ENCODE measurements at regions not wholly inside any gene's neighbourhood (a gene's known extent, or its start where the extent isn't known, plus 50 kb on each side); places are given as distances from the start of the nearest gene placed in this dataset.
"Not testable (repeated sequence)": the region's sequence is repeated elsewhere in the genome, so short reads cannot be mapped to it uniquely, and the experiment has no call there.

DNA sequence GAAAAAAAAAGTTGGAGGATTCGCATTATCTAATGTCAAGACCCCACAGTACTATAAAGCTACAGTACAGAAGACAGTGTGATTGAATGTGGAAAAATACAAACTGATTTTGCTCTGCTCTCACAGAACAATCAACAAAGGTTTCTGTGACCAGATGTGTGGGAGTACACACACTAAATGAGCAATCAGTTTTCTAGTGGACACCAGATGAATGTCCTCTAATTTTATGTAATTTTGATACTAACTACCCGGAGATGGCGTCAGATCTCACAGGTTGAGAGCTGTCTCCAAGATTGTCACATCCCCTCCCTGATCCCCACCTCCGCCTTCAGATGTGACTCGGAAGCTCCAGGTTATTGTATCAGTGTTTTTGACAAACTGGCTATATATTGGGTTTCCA is 81.9 kb upstream of the HUWE1 start:
- TF ChIP-seq, protein P1, sequence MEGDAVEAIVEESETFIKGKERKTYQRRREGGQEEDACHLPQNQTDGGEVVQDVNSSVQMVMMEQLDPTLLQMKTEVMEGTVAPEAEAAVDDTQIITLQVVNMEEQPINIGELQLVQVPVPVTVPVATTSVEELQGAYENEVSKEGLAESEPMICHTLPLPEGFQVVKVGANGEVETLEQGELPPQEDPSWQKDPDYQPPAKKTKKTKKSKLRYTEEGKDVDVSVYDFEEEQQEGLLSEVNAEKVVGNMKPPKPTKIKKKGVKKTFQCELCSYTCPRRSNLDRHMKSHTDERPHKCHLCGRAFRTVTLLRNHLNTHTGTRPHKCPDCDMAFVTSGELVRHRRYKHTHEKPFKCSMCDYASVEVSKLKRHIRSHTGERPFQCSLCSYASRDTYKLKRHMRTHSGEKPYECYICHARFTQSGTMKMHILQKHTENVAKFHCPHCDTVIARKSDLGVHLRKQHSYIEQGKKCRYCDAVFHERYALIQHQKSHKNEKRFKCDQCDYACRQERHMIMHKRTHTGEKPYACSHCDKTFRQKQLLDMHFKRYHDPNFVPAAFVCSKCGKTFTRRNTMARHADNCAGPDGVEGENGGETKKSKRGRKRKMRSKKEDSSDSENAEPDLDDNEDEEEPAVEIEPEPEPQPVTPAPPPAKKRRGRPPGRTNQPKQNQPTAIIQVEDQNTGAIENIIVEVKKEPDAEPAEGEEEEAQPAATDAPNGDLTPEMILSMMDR (IDR thresholded peaks at IDR 0.05; ENCODE audit: unreplicated experiment in 3 of 3), result no peak
- Mint-ChIP-seq H3K36me3 (ENCODE audit: low read depth) (peaks cover 7% of the 10 kb centered on the region), H3K4me3 (no peak overlapping the region), H3K27ac (no peak overlapping the region), H3K4me1 (no peaks in the 10 kb centered on the region), H3K9me3 (peaks cover 18% of the 10 kb centered on the region), H3K27me3 (ENCODE audit: low read depth) (peaks cover 3% of the 10 kb centered on the region)

- Mint-ChIP-seq H3K36me3 (ENCODE audit: low read depth) (peaks cover 7% of the 10 kb centered on the region), H3K4me1 (no peaks in the 10 kb centered on the region), H3K27ac (no peak overlapping the region), H3K27me3 (ENCODE audit: low read depth) (peaks cover 3% of the 10 kb centered on the region), H3K9me3 (peaks cover 15% of the 10 kb centered on the region), H3K4me3 (no peak overlapping the region)
- TF ChIP-seq, protein P1 (IDR thresholded peaks at IDR 0.05; ENCODE audit: unreplicated experiment in 3 of 3), result no peak
Measured at GRCh38 chrX:53767544-53767943, 81.0 kb upstream of the HUWE1 start.

GRCh38 chrX:53757181-53757580 is 70.7 kb upstream of the HUWE1 start:
- H3K27me3 Mint-ChIP-seq (ENCODE audit: low read depth); H3K4me1 Mint-ChIP-seq; H3K9me3 Mint-ChIP-seq; H3K4me3 Mint-ChIP-seq; H3K36me3 Mint-ChIP-seq (ENCODE audit: low read depth): not testable (repeated sequence)
- H3K27ac Mint-ChIP-seq, result peak overlapping the region in 1 of 3 experiments; percentile 48

DNA sequence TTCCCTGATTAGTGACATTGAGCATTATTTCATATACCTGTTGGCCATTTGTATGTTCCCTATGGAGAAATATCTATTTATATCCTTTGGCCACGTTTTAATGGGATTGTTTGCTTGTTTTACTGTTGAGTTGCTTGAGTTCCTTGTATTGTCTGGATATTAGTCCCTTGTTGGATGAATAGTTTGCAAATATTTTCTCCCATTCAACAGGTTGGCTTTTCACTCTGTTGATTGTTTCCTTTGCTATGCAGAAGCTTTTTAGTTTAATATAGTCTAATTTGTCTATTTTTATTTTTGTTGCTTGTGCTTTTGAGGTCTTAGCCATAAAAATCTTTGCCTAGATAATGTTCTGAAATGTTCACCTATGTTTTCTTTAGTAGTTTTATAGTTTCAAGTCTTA is 60.2 kb upstream of the HUWE1 start:
- Mint-ChIP-seq H3K36me3 (ENCODE audit: low read depth) (no peaks in the 10 kb centered on the region), H3K27me3 (ENCODE audit: low read depth) (no peaks in the 10 kb centered on the region), H3K27ac (no peak overlapping the region), H3K4me1 (no peaks in the 10 kb centered on the region), H3K9me3 (peaks cover 6% of the 10 kb centered on the region), H3K4me3 (no peak overlapping the region)
- TF ChIP-seq, protein P1 (IDR thresholded peaks at IDR 0.05; ENCODE audit: unreplicated experiment in 3 of 3), result no peak

DNA sequence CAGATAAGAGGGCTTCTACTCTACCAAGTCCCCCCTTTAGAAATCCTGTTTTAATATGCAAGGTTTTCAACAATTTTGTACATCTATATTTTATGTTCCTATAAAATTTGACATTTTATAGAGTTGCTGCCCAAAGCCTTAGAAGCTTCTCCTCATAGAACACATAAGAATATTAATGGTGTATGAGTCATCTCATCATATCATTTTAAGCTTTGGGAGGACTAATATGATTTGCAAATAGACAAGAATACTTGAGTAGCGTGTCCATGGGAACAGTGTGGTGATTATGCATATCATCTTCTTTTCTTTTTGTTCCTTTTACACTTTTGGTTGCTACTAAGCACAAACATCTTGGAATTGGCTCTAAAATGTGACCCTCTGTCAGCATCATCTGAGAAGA is 56.7 kb upstream of the HUWE1 start:
- Mint-ChIP-seq H3K4me1 (no peaks in the 10 kb centered on the region), H3K27me3 (ENCODE audit: low read depth) (no peaks in the 10 kb centered on the region), H3K4me3 (no peak overlapping the region), H3K27ac (no peak overlapping the region), H3K36me3 (ENCODE audit: low read depth) (no peaks in the 10 kb centered on the region), H3K9me3 (peaks cover 4% of the 10 kb centered on the region)
- TF ChIP-seq, protein P1 (IDR thresholded peaks at IDR 0.05; ENCODE audit: unreplicated experiment in 3 of 3), result no peak

DNA sequence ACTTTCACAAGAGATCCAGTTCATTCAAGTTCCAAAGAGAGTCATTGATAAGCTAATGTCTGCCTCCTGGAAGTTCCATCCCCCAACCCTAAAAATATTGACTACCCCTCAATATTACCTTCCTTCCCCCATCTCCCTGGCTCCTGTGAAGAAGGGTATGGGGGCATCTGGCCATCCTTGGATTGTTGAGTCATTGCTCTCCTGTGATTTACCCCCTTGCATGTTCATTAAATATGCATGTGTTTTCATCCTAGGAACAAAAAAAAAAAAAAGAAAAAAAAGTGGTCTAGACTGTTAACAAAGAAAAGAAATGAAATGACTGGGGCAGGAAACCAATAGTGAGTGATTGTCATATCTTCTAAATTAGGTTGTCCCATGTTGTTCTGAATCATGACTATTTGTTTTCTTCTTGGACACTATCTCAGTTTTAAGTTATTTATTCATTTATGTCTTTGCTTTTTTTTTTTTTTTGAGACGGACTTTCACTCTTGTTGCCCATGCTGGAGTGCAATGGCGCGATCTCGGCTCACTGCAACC is 51.9 kb upstream of the HUWE1 start:
- Mint-ChIP-seq H3K27ac (no peak overlapping the region), H3K9me3 (no peaks in the 10 kb centered on the region), H3K4me3 (no peak overlapping the region), H3K27me3 (ENCODE audit: low read depth) (no peaks in the 10 kb centered on the region), H3K4me1 (no peaks in the 10 kb centered on the region), H3K36me3 (ENCODE audit: low read depth) (no peaks in the 10 kb centered on the region)
- TF ChIP-seq, protein P1 (IDR thresholded peaks at IDR 0.05; ENCODE audit: unreplicated experiment in 3 of 3), result no peak
